Pancreas (tissue), 10 donors: ENCODE measurements at regions not wholly inside any gene's neighbourhood (a gene's known extent, or its start where the extent isn't known, plus 50 kb on each side); places are given as distances from the start of the nearest gene placed in this dataset.
A peak's percentile ranks its signal among the peaks of the same experiment; 100 is the strongest.

Source experiments
- ATAC-seq, 4 donors: fragments of 200-7000 bp; cut with Tn5 transposase; one replicate each; pipeline versions ENCODE4 v1.8.0 to v1.9.1; 2020; ENCODE audit warnings: mild to moderate bottlenecking in 4 of 4, moderate library complexity in 4 of 4
- DNase-seq, 6 donors: peaks; one replicate each; pipeline ENCODE4 v3.0.0-alpha.2; 2020
- FAIRE-seq: peaks from 2 replicates; lab custom pipeline; 2012; peaks lifted over from hg19 to GRCh38; lab: Jason Lieb, UNC
- H3K27ac ChIP-seq, 4 donors: fragments of 200-600 bp; sonication (generic); 1 replicate in 3 of 4; 2 replicates in 1 of 4; pipeline versions ENCODE4 v1.5.0 to v1.8.0; 2020
- H3K27me3 ChIP-seq, 4 donors: fragments of 200-600 bp; one replicate each; pipeline ENCODE4 v1.8.0; 2021
- H3K36me3 ChIP-seq, 3 donors: fragments of 200-600 bp; sonication (generic) in 1 of 3; one replicate each; pipeline versions ENCODE4 v1.5.0 to v1.8.0; 2020 to 2021
- H3K4me1 ChIP-seq, 3 donors: fragments of 200-600 bp; one replicate each; pipeline ENCODE4 v1.8.0; 2021
- H3K4me3 ChIP-seq, 4 donors: fragments of 200-600 bp; sonication (generic) in 2 of 4; one replicate each; pipeline versions ENCODE4 v1.5.0 to v1.8.0; 2020 to 2021
- H3K9me3 ChIP-seq, 4 donors: fragments of 200-600 bp; one replicate each; pipeline ENCODE4 v1.8.0; 2021
- whole genome bisulfite sequencing, 2 donors: extraction: QIAGEN DNeasy Blood & Tissue Kit; methylation state at CpG; one replicate each; pipeline ENCODE4 v1.1.7; 2013; 5-methylcytosine and 5-hydroxymethylcytosine counted together
- intact Hi-C, 3 donors: fragments of 100-400 bp; cut with DNase I; formaldehyde crosslinking; loops; one replicate each; pipeline versions ENCODE4 v1.11.1 to v1.14.2; 2022
- TF ChIP-seq, protein P1 (sequence below), 4 donors: fragments of 200-600 bp; sonication (generic) in 3 of 4; IDR thresholded peaks; one replicate each; pipeline versions ENCODE4 v1.5.0 to v1.8.0; 2021; ENCODE audit warnings: antibody characterized with exemption in 4 of 4
- donor health status: healthy with polysubstance abuse.
- donor health status: DM: no; HTN: no; CAD: no; lungs with moderate emphysema.
- donor health status: DM: no; HTN: no; CAD: no.
- donor health status: control.
- donor health status: control.
- donor health status: Bipolar disorder and iron deficiency.
- donor health status: DM: yes; HTN: yes; CAD: no.
- donor health status: DM: no; HTN: no; CAD: no.
- donor health status: DM: no; HTN: no; CAD: no.
- donor health status: DM: yes; HTN: yes; CAD: no.

DNA sequence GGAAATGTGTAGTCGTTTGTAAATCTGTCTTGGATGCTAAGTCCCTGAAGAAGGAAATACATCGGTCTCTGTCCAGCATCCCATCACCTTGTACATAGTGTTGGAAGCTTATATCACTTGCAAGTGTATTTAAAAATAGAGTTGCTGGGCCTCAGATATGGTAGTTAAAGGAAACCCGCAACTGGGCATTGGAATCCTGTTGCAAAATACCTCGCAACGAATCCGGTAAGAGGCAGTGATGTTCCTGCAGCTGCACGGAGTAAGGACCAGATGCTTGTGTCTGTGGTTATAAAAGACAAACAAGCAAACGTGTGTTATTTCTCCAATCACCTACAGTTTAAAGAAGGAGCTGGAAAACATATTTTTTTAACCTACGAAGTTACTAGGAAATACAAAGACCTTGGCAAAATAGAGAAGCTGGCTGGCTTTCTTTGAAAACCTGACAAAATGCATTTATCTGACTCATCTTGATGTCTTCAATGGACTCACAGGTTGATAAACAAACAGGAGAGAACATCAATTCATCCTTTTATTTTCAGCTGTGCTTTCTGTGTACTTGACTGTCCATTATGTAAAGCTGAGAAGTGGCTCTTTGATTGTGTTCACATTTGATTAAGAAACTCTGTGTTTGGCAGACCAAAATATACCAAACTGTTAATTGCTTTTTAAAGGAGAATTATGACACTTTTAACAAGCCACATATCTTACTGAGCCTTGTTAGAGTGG is 326.4 kb downstream of the SFMBT2 start:
- ATAC-seq (no peak), FAIRE-seq (no peak), DNase-seq (no peak)
- WGBS, 2 donors, result 71 to 80% methylated on average over 9 of the region's 9 CpGs
- intact Hi-C loops, result no loop called here
- TF ChIP-seq, protein P1, sequence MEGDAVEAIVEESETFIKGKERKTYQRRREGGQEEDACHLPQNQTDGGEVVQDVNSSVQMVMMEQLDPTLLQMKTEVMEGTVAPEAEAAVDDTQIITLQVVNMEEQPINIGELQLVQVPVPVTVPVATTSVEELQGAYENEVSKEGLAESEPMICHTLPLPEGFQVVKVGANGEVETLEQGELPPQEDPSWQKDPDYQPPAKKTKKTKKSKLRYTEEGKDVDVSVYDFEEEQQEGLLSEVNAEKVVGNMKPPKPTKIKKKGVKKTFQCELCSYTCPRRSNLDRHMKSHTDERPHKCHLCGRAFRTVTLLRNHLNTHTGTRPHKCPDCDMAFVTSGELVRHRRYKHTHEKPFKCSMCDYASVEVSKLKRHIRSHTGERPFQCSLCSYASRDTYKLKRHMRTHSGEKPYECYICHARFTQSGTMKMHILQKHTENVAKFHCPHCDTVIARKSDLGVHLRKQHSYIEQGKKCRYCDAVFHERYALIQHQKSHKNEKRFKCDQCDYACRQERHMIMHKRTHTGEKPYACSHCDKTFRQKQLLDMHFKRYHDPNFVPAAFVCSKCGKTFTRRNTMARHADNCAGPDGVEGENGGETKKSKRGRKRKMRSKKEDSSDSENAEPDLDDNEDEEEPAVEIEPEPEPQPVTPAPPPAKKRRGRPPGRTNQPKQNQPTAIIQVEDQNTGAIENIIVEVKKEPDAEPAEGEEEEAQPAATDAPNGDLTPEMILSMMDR (IDR thresholded peaks at IDR 0.05), result no peak
- no peaks in the 10 kb centered on the region for H3K27me3 ChIP-seq
- H3K9me3 ChIP-seq, result no peaks in the 10 kb centered on the region
- H3K36me3 ChIP-seq, result no peaks in the 10 kb centered on the region
- peaks cover 0 to 5% (median 3%) of the 10 kb centered on the region in 3 donors for H3K4me1 ChIP-seq
- no peak overlapping the region for H3K4me3 ChIP-seq
- no peak overlapping the region for H3K27ac ChIP-seq

DNA sequence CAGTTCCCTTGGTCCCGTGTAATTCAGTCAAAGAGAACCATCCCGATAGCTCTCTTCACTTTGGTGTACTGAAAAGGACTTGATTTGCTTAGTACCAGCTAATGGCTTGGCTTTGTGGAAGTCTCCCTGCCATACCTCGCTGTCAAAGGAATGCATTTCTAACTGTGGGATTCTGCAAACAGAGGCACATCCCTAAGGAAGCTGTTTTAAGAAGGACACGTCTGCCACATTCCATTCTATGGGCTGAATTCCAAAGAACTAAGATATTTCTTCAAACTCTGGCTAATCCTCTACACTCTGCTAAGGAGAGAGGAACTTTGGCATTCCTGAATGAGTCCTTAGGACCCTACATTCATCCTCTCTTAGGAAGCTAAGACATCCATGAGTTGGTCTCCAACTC is 327.9 kb downstream of the SFMBT2 start:
- no peak for FAIRE-seq

DNA sequence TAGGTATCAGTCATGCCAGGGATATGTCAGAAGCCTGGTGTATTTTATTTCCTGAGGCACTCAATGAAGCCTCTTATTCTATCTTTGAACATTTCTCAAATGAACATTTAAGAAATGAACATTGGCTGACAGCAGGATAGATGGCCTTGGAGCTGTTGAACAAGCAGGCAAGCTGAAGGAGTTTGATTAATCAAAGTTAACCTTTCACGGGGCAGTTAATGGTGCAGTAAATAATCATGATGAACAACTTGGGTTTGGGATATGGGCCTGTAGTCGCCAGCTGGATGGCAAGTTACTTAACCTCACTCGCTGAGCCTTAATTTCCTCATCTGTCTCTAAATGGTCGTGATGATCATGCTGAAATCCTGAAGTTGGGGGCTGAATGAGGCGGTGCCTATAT is 333.0 kb downstream of the SFMBT2 start:
- H3K36me3 ChIP-seq, result no peaks in the 10 kb centered on the region
- intact Hi-C loops, result no loop called here
- ATAC-seq (no peak), FAIRE-seq (no peak), DNase-seq (no peak)
- 51% methylated on average over 5 of the region's 5 CpGs for WGBS, 2 donors
- peaks cover 0 to 5% (median 3%) of the 10 kb centered on the region in 3 donors for H3K4me1 ChIP-seq
- H3K9me3 ChIP-seq, result no peaks in the 10 kb centered on the region
- H3K27me3 ChIP-seq, result peaks cover 0 to 2% (median 0%) of the 10 kb centered on the region in 4 donors
- H3K27ac ChIP-seq, result no peak overlapping the region
- TF ChIP-seq, protein P1 (IDR thresholded peaks at IDR 0.05), result no peak
- H3K4me3 ChIP-seq, result no peak overlapping the region

More for the DNA sequence above, 327.9 kb downstream of the SFMBT2 start:
- ATAC-seq (no peak), DNase-seq (no peak)
- Histone ChIP-seq H3K4me1 (peaks cover 0 to 5% (median 3%) of the 10 kb centered on the region in 3 donors), H3K4me3 (no peak overlapping the region), H3K9me3 (no peaks in the 10 kb centered on the region), H3K27me3 (no peaks in the 10 kb centered on the region), H3K27ac (no peak overlapping the region), H3K36me3 (no peaks in the 10 kb centered on the region)
- intact Hi-C loops, result no loop called here
- 51 to 52% methylated on average over 4 of the region's 4 CpGs for WGBS, 2 donors
- TF ChIP-seq, protein P1 (IDR thresholded peaks at IDR 0.05), result no peak

DNA sequence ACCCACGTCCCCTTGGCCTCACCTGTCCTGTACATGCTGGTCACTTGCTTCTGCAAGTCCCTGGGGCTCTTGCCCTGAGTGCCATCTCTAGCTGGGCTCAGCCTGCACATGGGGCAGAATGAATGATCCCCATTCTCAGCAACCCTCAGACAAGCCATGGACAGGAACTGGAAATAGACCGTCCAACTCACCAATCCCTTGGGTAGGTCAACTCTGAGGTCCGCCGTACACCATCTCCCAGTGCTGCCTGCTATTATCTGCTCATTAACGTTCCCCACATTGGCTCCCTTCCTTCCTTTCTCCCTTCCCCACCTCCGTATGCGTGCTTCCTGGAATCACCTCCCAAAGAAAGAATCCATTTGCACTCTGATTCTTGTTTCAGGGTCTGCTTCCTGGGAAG is 335.0 kb downstream of the SFMBT2 start:
- no peak for ATAC-seq
- 61 to 66% methylated on average over 7 of the region's 7 CpGs for WGBS, 2 donors
- Histone ChIP-seq H3K4me3 (no peak overlapping the region), H3K9me3 (no peaks in the 10 kb centered on the region), H3K27me3 (peaks cover 0 to 14% (median 0%) of the 10 kb centered on the region in 4 donors), H3K4me1 (no peaks in the 10 kb centered on the region), H3K36me3 (no peaks in the 10 kb centered on the region), H3K27ac (no peak overlapping the region)
- intact Hi-C loops, result no loop called here
- TF ChIP-seq, protein P1 (IDR thresholded peaks at IDR 0.05), result no peak
- no peak for DNase-seq
- FAIRE-seq, result no peak

DNA sequence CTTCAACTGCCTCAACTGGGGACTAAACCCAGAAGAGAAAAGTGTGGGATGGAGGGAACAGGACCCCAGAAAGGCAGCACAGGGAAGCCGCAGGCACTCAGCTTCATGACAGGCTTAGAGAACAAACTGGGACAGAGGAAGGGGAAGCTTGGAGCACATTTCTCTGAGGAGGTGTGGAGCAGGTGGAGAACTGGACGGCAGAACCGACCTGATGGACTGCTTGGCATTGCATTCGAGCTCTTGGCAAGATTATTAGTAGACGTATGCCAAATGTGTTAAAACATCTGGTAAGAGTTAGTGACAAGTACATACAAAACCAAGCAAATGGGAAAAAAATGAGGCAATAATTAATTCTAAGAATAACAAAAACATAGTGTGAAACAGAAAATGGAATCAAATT is 335.7 kb downstream of the SFMBT2 start:
- ATAC-seq, result no peak
- 23 to 25% methylated on average over 5 of the region's 5 CpGs for WGBS, 2 donors

More for the DNA sequence above, 335.7 kb downstream of the SFMBT2 start:
- H3K36me3 ChIP-seq, result no peaks in the 10 kb centered on the region
- FAIRE-seq (no peak), DNase-seq (peak in 1 of 6 donors; percentile 3)
- H3K4me3 ChIP-seq, result no peak overlapping the region
- intact Hi-C loops, result no loop called here
- H3K27me3 ChIP-seq, result peaks cover 0 to 14% (median 0%) of the 10 kb centered on the region in 4 donors
- no peaks in the 10 kb centered on the region for H3K4me1 ChIP-seq
- TF ChIP-seq, protein P1 (IDR thresholded peaks at IDR 0.05), result no peak
- no peaks in the 10 kb centered on the region for H3K9me3 ChIP-seq
- no peak overlapping the region for H3K27ac ChIP-seq
